GM18867 (cell line): ENCODE measurements at regions not wholly inside any gene's neighbourhood (a gene's known extent, or its start where the extent isn't known, plus 50 kb on each side); places are given as distances from the start of the nearest gene placed in this dataset.

Experiments
- ATAC-seq: cut with Tn5 transposase; IDR thresholded peaks from one replicate; pipeline ENCODE4 v1.9.1; 2021; ENCODE audit warnings: mild to moderate bottlenecking, moderate library complexity; ENCODE audit not compliant: unreplicated experiment

- ATAC-seq, result no peak
These were observed 516.0 kb upstream of the FBXO33 start for GRCh38 chr14:39948235-39948634.

GRCh38 chr14:39946807-39947206 lies 514.6 kb upstream of the FBXO33 start:
- ATAC-seq, result no peak

- ATAC-seq, result no peak
These were observed 506.8 kb upstream of the FBXO33 start for GRCh38 chr14:39939023-39939422.

GRCh38 chr14:39912192-39913100 lies 480.2 kb upstream of the FBXO33 start:
- peak; percentile 97 for ATAC-seq

- no peak for ATAC-seq
These were observed 465.4 kb upstream of the FBXO33 start for GRCh38 chr14:39897657-39898056.

GRCh38 chr14:39890026-39890425 lies 457.8 kb upstream of the FBXO33 start:
- ATAC-seq, result no peak

- no peak for ATAC-seq
These were observed 451.9 kb upstream of the FBXO33 start for GRCh38 chr14:39884091-39884490.

- no peak for ATAC-seq
These were observed 448.7 kb upstream of the FBXO33 start for GRCh38 chr14:39880965-39881364.

GRCh38 chr14:39880106-39880695 lies 448.0 kb upstream of the FBXO33 start:
- ATAC-seq, result no peak

- no peak for ATAC-seq
These were observed 445.5 kb upstream of the FBXO33 start for GRCh38 chr14:39877577-39878190.

GRCh38 chr14:39876916-39877315 lies 444.7 kb upstream of the FBXO33 start:
- peak; percentile 40 for ATAC-seq

- peak; percentile 46 for ATAC-seq
These were observed 442.8 kb upstream of the FBXO33 start for GRCh38 chr14:39875028-39875427.

- no peak for ATAC-seq
These were observed 441.6 kb upstream of the FBXO33 start for GRCh38 chr14:39873791-39874190.

GRCh38 chr14:39868949-39869348 lies 436.7 kb upstream of the FBXO33 start:
- no peak for ATAC-seq

GRCh38 chr14:39868251-39868650 lies 436.0 kb upstream of the FBXO33 start:
- ATAC-seq, result no peak

GRCh38 chr14:39863441-39863840 lies 431.2 kb upstream of the FBXO33 start:
- no peak for ATAC-seq

GRCh38 chr14:39861696-39862095 lies 429.5 kb upstream of the FBXO33 start:
- no peak for ATAC-seq

GRCh38 chr14:39861229-39861600 lies 429.0 kb upstream of the FBXO33 start:
- ATAC-seq, result no peak

GRCh38 chr14:39860596-39861228 lies 428.5 kb upstream of the FBXO33 start:
- ATAC-seq, result no peak

- no peak for ATAC-seq
These were observed 427.1 kb upstream of the FBXO33 start for GRCh38 chr14:39859314-39859713.

GRCh38 chr14:39857376-39858055 lies 425.3 kb upstream of the FBXO33 start:
- ATAC-seq, result no peak
